GM19238 (cell line): ENCODE measurements at regions not wholly inside any gene's neighbourhood (a gene's known extent, or its start where the extent isn't known, plus 50 kb on each side); places are given as distances from the start of the nearest gene placed in this dataset.
"Not testable (repeated sequence)": the region's sequence is repeated elsewhere in the genome, so short reads cannot be mapped to it uniquely, and the experiment has no call there.

Experiments used
- DNase-seq: peaks from one replicate; pipeline ENCODE4 v3.0.0; 2011; ENCODE audit warnings: low spot score; ENCODE audit not compliant: insufficient read length

GRCh38 chr6:105882121-105882803 is 203.9 kb upstream of the PRDM1 start:
- DNase-seq: no peak

- no peak for DNase-seq
These were observed 204.5 kb upstream of the PRDM1 start for GRCh38 chr6:105881608-105882007.

GRCh38 chr6:105880030-105880492 is 206.1 kb upstream of the PRDM1 start:
- no peak for DNase-seq

- DNase-seq: no peak
These were observed 207.0 kb upstream of the PRDM1 start for GRCh38 chr6:105879146-105879545.

GRCh38 chr6:105875974-105876640 is 210.0 kb upstream of the PRDM1 start:
- DNase-seq: no peak

GRCh38 chr6:105874835-105875626 is 211.1 kb upstream of the PRDM1 start:
- DNase-seq: no peak

GRCh38 chr6:105873799-105874198 is 212.3 kb upstream of the PRDM1 start:
- no peak for DNase-seq

- no peak for DNase-seq
These were observed 212.9 kb upstream of the PRDM1 start for GRCh38 chr6:105873211-105873704.

GRCh38 chr6:105872249-105872648 is 213.9 kb upstream of the PRDM1 start:
- no peak for DNase-seq

- no peak for DNase-seq
These were observed 214.6 kb upstream of the PRDM1 start for GRCh38 chr6:105871542-105871941.

GRCh38 chr6:105869835-105870440 is 216.2 kb upstream of the PRDM1 start:
- no peak for DNase-seq

GRCh38 chr6:105868823-105869460 is 217.2 kb upstream of the PRDM1 start:
- DNase-seq: no peak

GRCh38 chr6:105867821-105868220 is 218.3 kb upstream of the PRDM1 start:
- DNase-seq: no peak

- no peak for DNase-seq
These were observed 218.9 kb upstream of the PRDM1 start for GRCh38 chr6:105867277-105867676.

GRCh38 chr6:105862936-105863607 is 223.1 kb upstream of the PRDM1 start:
- no peak for DNase-seq

- DNase-seq: not testable (repeated sequence)
These were observed 225.2 kb upstream of the PRDM1 start for GRCh38 chr6:105860927-105861326.

- DNase-seq: no peak
These were observed 226.7 kb upstream of the PRDM1 start for GRCh38 chr6:105859457-105859856.

GRCh38 chr6:105858639-105859038 is 227.5 kb upstream of the PRDM1 start:
- not testable (repeated sequence) for DNase-seq

GRCh38 chr6:105855433-105855832 is 230.7 kb upstream of the PRDM1 start:
- DNase-seq: no peak

GRCh38 chr6:105853979-105854378 is 232.2 kb upstream of the PRDM1 start:
- not testable (repeated sequence) for DNase-seq

GRCh38 chr6:105851606-105852005 is 234.5 kb upstream of the PRDM1 start:
- no peak for DNase-seq
